Gastrocnemius medialis (tissue), 4 donors: ENCODE measurements at regions not wholly inside any gene's neighbourhood (a gene's known extent, or its start where the extent isn't known, plus 50 kb on each side); places are given as distances from the start of the nearest gene placed in this dataset.

Source experiments
- ATAC-seq, 2 donors: fragments of 150-250 bp; one replicate each; pipeline ENCODE4 v1.9.1; 2016
- DNase-seq, 2 donors: peaks; one replicate each; pipeline ENCODE4 v3.0.0-alpha.2; 2019
- H3K27ac ChIP-seq, 4 donors: fragments of 200-600 bp; sonication (generic); 1 replicate in 1 of 4; 2 replicates in 3 of 4; pipeline ENCODE4 v1.5.1; 2016 to 2018; ENCODE audit warnings: mild to moderate bottlenecking in 2 of 4, moderate library complexity in 1 of 4
- H3K27me3 ChIP-seq, 3 donors: fragments of 200-600 bp; sonication (generic) in 2 of 3; 1 replicate in 1 of 3; 2 replicates in 2 of 3; pipeline versions ENCODE4 v1.5.1 to v1.6.0; 2016 to 2019; ENCODE audit warnings: mild to moderate bottlenecking in 1 of 3, moderate library complexity in 1 of 3
- H3K36me3 ChIP-seq, 2 donors: fragments of 200-600 bp; sonication (generic) in 1 of 2; one replicate each; pipeline ENCODE4 v1.5.1; 2017 to 2018
- H3K4me1 ChIP-seq, 2 donors: fragments of 200-600 bp; sonication (generic) in 1 of 2; one replicate each; pipeline ENCODE4 v1.5.1; 2016 to 2017; ENCODE audit warnings: mild to moderate bottlenecking in 2 of 2
- H3K4me3 ChIP-seq, 4 donors: fragments of 200-600 bp; sonication (generic) in 3 of 4; 1 replicate in 1 of 4; 2 replicates in 3 of 4; pipeline ENCODE4 v1.5.1; 2016 to 2019; ENCODE audit warnings: mild to moderate bottlenecking in 2 of 4
- H3K9me3 ChIP-seq, 3 donors: fragments of 200-600 bp; sonication (generic) in 2 of 3; 1 replicate in 1 of 3; 2 replicates in 2 of 3; pipeline ENCODE4 v1.5.1; 2016 to 2019
- POLR2A ChIP-seq, 2 donors: fragments of 450-650 bp; IDR thresholded peaks; one replicate each; pipeline ENCODE4 v1.6.1; 2017; ENCODE audit warnings: antibody characterized with exemption in 2 of 2, mild to moderate bottlenecking in 2 of 2, moderate library complexity in 2 of 2
- in situ Hi-C, 4 donors: fragments of 200-750 bp; cut with MboI; loops; one replicate each; pipeline versions ENCODE4 v1.15.0 to v1.8.0; 2017; ENCODE audit warnings: low sequenced_read_pairs in 4 of 4
- intact Hi-C: fragments of 100-400 bp; cut with DNase I; formaldehyde crosslinking; loops from one replicate; pipeline ENCODE4 v1.15.1; 2023; ENCODE audit warnings: low total_unique reads
- TF ChIP-seq, protein P1 (sequence below), 5 experiments: fragments of 450-650 bp in 3 of 5; fragments of 200-600 bp in 2 of 5; sonication (generic) in 2 of 5; IDR thresholded peaks in 4 of 5; conservative IDR thresholded peaks in 1 of 5; 1 replicate in 4 of 5; 2 replicates in 1 of 5; pipeline ENCODE4 v1.5.1; 2016 to 2019; ENCODE audit warnings: antibody characterized with exemption in 5 of 5, mild to moderate bottlenecking in 3 of 5, moderate library complexity in 3 of 5

- H3K4me1 ChIP-seq: peaks cover 0 to 12% of the 10 kb centered on the region in 2 donors
- no peaks in the 10 kb centered on the region for H3K9me3 ChIP-seq
- H3K27me3 ChIP-seq: no peaks in the 10 kb centered on the region
- intact Hi-C loops (no loop called here), in situ Hi-C loops (no loop called here)
- ATAC-seq: no peak
- no peak for DNase-seq
- H3K36me3 ChIP-seq: no peaks in the 10 kb centered on the region
- no peak for TF ChIP-seq POLR2A (IDR thresholded peaks at IDR 0.05)
- TF ChIP-seq, protein P1, sequence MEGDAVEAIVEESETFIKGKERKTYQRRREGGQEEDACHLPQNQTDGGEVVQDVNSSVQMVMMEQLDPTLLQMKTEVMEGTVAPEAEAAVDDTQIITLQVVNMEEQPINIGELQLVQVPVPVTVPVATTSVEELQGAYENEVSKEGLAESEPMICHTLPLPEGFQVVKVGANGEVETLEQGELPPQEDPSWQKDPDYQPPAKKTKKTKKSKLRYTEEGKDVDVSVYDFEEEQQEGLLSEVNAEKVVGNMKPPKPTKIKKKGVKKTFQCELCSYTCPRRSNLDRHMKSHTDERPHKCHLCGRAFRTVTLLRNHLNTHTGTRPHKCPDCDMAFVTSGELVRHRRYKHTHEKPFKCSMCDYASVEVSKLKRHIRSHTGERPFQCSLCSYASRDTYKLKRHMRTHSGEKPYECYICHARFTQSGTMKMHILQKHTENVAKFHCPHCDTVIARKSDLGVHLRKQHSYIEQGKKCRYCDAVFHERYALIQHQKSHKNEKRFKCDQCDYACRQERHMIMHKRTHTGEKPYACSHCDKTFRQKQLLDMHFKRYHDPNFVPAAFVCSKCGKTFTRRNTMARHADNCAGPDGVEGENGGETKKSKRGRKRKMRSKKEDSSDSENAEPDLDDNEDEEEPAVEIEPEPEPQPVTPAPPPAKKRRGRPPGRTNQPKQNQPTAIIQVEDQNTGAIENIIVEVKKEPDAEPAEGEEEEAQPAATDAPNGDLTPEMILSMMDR (IDR thresholded peaks at IDR 0.05 in 4 of 5, conservative IDR thresholded peaks at IDR 0.05 in 1 of 5): no peak
- no peak overlapping the region for H3K27ac ChIP-seq
- H3K4me3 ChIP-seq: no peak overlapping the region
Observed at GRCh38 chr6:22030730-22031619, 265.9 kb downstream of the PRL start.

GRCh38 chr6:22035690-22036089 is 261.1 kb downstream of the PRL start:
- intact Hi-C loops: no loop called here

DNA sequence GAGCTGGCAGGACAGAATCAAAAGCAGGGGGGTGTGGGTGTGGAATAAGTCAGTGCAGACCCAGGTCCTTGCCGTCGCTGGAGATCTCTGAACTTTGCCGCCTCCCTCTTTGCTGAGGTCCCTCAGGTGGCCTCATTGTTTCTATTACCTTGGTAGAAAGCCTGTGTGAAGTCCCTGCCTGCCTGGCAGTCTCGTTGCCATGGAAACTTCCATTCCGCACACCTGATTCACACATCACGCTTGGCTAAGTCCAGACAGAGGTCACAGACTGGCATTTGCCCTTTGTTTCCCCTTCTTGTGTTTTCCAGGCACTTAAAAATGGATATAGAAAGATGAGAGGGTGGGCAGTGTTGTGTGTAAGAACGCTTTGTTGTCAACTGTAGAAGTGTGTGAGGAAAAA is 260.6 kb downstream of the PRL start:
- H3K27me3 ChIP-seq: no peaks in the 10 kb centered on the region
- H3K36me3 ChIP-seq: no peaks in the 10 kb centered on the region
- H3K27ac ChIP-seq: no peak overlapping the region
- in situ Hi-C loops: no loop called here
- TF ChIP-seq, protein P1 (IDR thresholded peaks at IDR 0.05 in 4 of 5, conservative IDR thresholded peaks at IDR 0.05 in 1 of 5): no peak
- TF ChIP-seq POLR2A (IDR thresholded peaks at IDR 0.05): no peak
- intact Hi-C loops: no loop called here
- H3K4me1 ChIP-seq: no peaks in the 10 kb centered on the region
- H3K9me3 ChIP-seq: no peaks in the 10 kb centered on the region
- DNase-seq: no peak
- H3K4me3 ChIP-seq: no peak overlapping the region
- ATAC-seq: no peak

More at GRCh38 chr6:22035690-22036089, 261.1 kb downstream of the PRL start:
- no peaks in the 10 kb centered on the region for H3K4me1 ChIP-seq
- TF ChIP-seq, protein P1 (IDR thresholded peaks at IDR 0.05 in 4 of 5, conservative IDR thresholded peaks at IDR 0.05 in 1 of 5): no peak
- TF ChIP-seq POLR2A (IDR thresholded peaks at IDR 0.05): no peak
- in situ Hi-C loops: no loop called here
- H3K4me3 ChIP-seq: no peak overlapping the region
- H3K27me3 ChIP-seq: no peaks in the 10 kb centered on the region
- DNase-seq (no peak), ATAC-seq (no peak)
- no peaks in the 10 kb centered on the region for H3K36me3 ChIP-seq
- H3K27ac ChIP-seq: no peak overlapping the region
- no peaks in the 10 kb centered on the region for H3K9me3 ChIP-seq

GRCh38 chr6:22036699-22037098 is 260.1 kb downstream of the PRL start:
- peaks cover 0 to 1% of the 10 kb centered on the region in 2 donors for H3K4me1 ChIP-seq
- H3K9me3 ChIP-seq: no peaks in the 10 kb centered on the region
- in situ Hi-C loops: no loop called here
- intact Hi-C loops: no loop called here
- no peak for DNase-seq
- H3K27ac ChIP-seq: no peak overlapping the region
- no peaks in the 10 kb centered on the region for H3K36me3 ChIP-seq
- H3K27me3 ChIP-seq: no peaks in the 10 kb centered on the region
- TF ChIP-seq POLR2A (IDR thresholded peaks at IDR 0.05): no peak
- TF ChIP-seq, protein P1 (IDR thresholded peaks at IDR 0.05 in 4 of 5, conservative IDR thresholded peaks at IDR 0.05 in 1 of 5): no peak
- H3K4me3 ChIP-seq: no peak overlapping the region
- no peak for ATAC-seq
